HCT116 (cell line): ENCODE measurements at regions not wholly inside any gene's neighbourhood (a gene's known extent, or its start where the extent isn't known, plus 50 kb on each side); places are given as distances from the start of the nearest gene placed in this dataset.

Experiments used
- ATAC-seq: fragments of 200-7000 bp; cut with Tn5 transposase; 2 replicates; pipeline ENCODE4 v1.9.1; 2020; ENCODE audit warnings: mild to moderate bottlenecking, moderate library complexity
- BruUV-seq: library from RNA; stranded (reverse); fragments of 400-500 nt; replicated peaks from 2 replicates; lab custom pipeline; 2021; lab: Mats Ljungman, UMichigan
- CTCF ChIA-PET: fragments of 300-600 bp; sonication (Branson Sonifier 250); formaldehyde crosslinking; loops from one replicate; lab custom pipeline; 2021; ENCODE audit warnings: antibody characterized with exemption; lab: Charles Lee
- POLR2A ChIA-PET: fragments of 300-600, 350-600 bp; sonication (Branson Sonifier 250); formaldehyde crosslinking; loops from one replicate; lab custom pipeline; 2021; ENCODE audit warnings: antibody characterized with exemption; lab: Charles Lee
- RAD21 ChIA-PET, 2 experiments: fragments of 300-600 bp; sonication (Branson Sonifier 250); formaldehyde crosslinking; loops; one replicate each; lab custom pipeline; 2023; ENCODE audit warnings: low total read pairs in 2 of 2; ENCODE audit not compliant: uncharacterized antibody in 2 of 2, unreplicated experiment in 2 of 2, low non-redundant PET in 1 of 2; lab: Charles Lee
- DNase-seq: peaks from one replicate; pipeline ENCODE4 v3.0.0-alpha.2; 2010; ENCODE audit warnings: low read depth, low spot score
- H2AFZ ChIP-seq: fragments of 200-600 bp; shearing (Covaris generic), sonication (generic); 2 replicates; pipeline ENCODE4 v1.6.1; 2017; ENCODE audit warnings: low read depth, mixed run types, mixed read lengths, antibody characterized with exemption, low read length; ENCODE audit not compliant: poor library complexity, severe bottlenecking
- H3K27ac ChIP-seq: 2 replicates; pipeline ENCODE4 v1.5.1; 2012; ENCODE audit warnings: low read depth, low read length
- H3K27me3 ChIP-seq: fragments of 200-600 bp; sonication (generic); 2 replicates; pipeline ENCODE4 v1.6.1; 2016; ENCODE audit warnings: mixed run types, low read length, mixed read lengths; ENCODE audit not compliant: insufficient read depth
- H3K36me3 ChIP-seq, 2 experiments: fragments of 200-500 bp in 1 of 2; fragments of 200-600 bp in 1 of 2; sonication (Bioruptor generic) in 1 of 2; sonication (generic) in 1 of 2; 2 replicates each; pipeline versions ENCODE4 v1.5.1 to v1.6.1; 2014 to 2016; ENCODE audit warnings: low read length in 2 of 2, inconsistent platforms in 1 of 2, mixed read lengths in 1 of 2, mixed run types in 1 of 2; ENCODE audit not compliant: insufficient read depth in 2 of 2, control insufficient read depth in 1 of 2
- H3K4me1 ChIP-seq, 2 experiments: fragments of 200-600 bp in 1 of 2; sonication (generic) in 1 of 2; 2 replicates each; pipeline versions ENCODE4 v1.5.1 to v1.6.1; 2012 to 2017; ENCODE audit warnings: low read length in 2 of 2, inconsistent platforms in 1 of 2, mild to moderate bottlenecking in 1 of 2, mixed read lengths in 1 of 2, mixed run types in 1 of 2, moderate library complexity in 1 of 2; ENCODE audit not compliant: insufficient read depth in 2 of 2, control insufficient read depth in 1 of 2
- H3K4me2 ChIP-seq: fragments of 200-600 bp; sonication (generic); 2 replicates; pipeline ENCODE4 v1.6.1; 2017; ENCODE audit warnings: mixed run types, low read length, mixed read lengths
- H3K4me3 ChIP-seq, 2 experiments: fragments of 200-600 bp in 1 of 2; sonication (generic) in 1 of 2; replicated peaks in 1 of 2; 2 replicates each; pipeline ENCODE4 v1.5.1; 2011 to 2016; ENCODE audit warnings: low read length in 2 of 2, control low read depth in 1 of 2, low read depth in 1 of 2, mild to moderate bottlenecking in 1 of 2, mixed read lengths in 1 of 2, mixed run types in 1 of 2
- H3K79me2 ChIP-seq: fragments of 200-600 bp; sonication (generic); 2 replicates; pipeline ENCODE4 v1.6.1; 2017; ENCODE audit warnings: mild to moderate bottlenecking, mixed run types, low read length, moderate library complexity, mixed read lengths; ENCODE audit not compliant: insufficient read depth
- H3K9ac ChIP-seq: fragments of 200-600 bp; sonication (generic); 2 replicates; pipeline ENCODE4 v1.6.1; 2016; ENCODE audit warnings: low read length, mixed read lengths
- H3K9me2 ChIP-seq: fragments of 200-600 bp; sonication (generic), shearing (Covaris generic); 2 replicates; pipeline ENCODE4 v1.6.1; 2017; ENCODE audit warnings: mixed run types, mild to moderate bottlenecking, moderate library complexity; ENCODE audit not compliant: insufficient read depth
- H3K9me3 ChIP-seq, 2 experiments: fragments of 200-500 bp in 1 of 2; fragments of 200-600 bp in 1 of 2; sonication (Bioruptor generic) in 1 of 2; sonication (generic) in 1 of 2; 2 replicates each; pipeline ENCODE4 v1.6.1; 2014 to 2017; ENCODE audit warnings: low read length in 2 of 2, mixed read lengths in 2 of 2, inconsistent platforms in 1 of 2, low read depth in 1 of 2, mild to moderate bottlenecking in 1 of 2, mixed run types in 1 of 2, moderate library complexity in 1 of 2; ENCODE audit not compliant: control insufficient read depth in 1 of 2, insufficient read depth in 1 of 2
- H4K20me1 ChIP-seq: fragments of 200-600 bp; sonication (generic), shearing (Covaris generic); 2 replicates; pipeline ENCODE4 v1.6.1; 2017; ENCODE audit warnings: mixed run types, mild to moderate bottlenecking, moderate library complexity; ENCODE audit not compliant: insufficient read depth
- CBX3 ChIP-seq: IDR thresholded peaks from 2 replicates; pipeline ENCODE4 v1.6.1; 2012; ENCODE audit warnings: low read depth
- ELF1 ChIP-seq: IDR thresholded peaks from 2 replicates; pipeline ENCODE4 v1.6.1; 2012; ENCODE audit warnings: low read depth, borderline replicate concordance
- FOSL1 ChIP-seq: IDR thresholded peaks from 2 replicates; pipeline ENCODE4 v1.6.1; 2012; ENCODE audit warnings: low read depth
- JUND ChIP-seq: IDR thresholded peaks from 2 replicates; pipeline ENCODE4 v1.6.1; 2012
- MAX ChIP-seq: IDR thresholded peaks from 2 replicates; pipeline ENCODE4 v1.6.1; 2012
- POLR2A ChIP-seq: IDR thresholded peaks from 2 replicates; pipeline ENCODE4 v1.7.0; 2011; ENCODE audit warnings: borderline replicate concordance; ENCODE audit not compliant: insufficient read depth, insufficient read length; ENCODE audit errors: extremely low read depth
- RAD21 ChIP-seq: IDR thresholded peaks from 2 replicates; pipeline ENCODE4 v1.6.1; 2012; ENCODE audit warnings: low read depth, mild to moderate bottlenecking
- SRF ChIP-seq: IDR thresholded peaks from 2 replicates; pipeline ENCODE4 v1.6.1; 2012; ENCODE audit warnings: low read depth
- YY1 ChIP-seq: IDR thresholded peaks from 2 replicates; pipeline ENCODE4 v1.6.1; 2011; ENCODE audit warnings: low read length, low read depth, moderate library complexity, mild to moderate bottlenecking; ENCODE audit not compliant: insufficient replicate concordance; ENCODE audit errors: extremely low read depth
- ZBTB33 ChIP-seq: IDR thresholded peaks from 2 replicates; pipeline ENCODE4 v1.6.1; 2011; ENCODE audit warnings: mild to moderate bottlenecking, low read length, moderate library complexity; ENCODE audit not compliant: insufficient replicate concordance; ENCODE audit errors: extremely low read depth
- ZNF274 ChIP-seq: fragments of 200-500 bp; sonication (Bioruptor generic); IDR thresholded peaks from 2 replicates; pipeline ENCODE4 v1.6.1; 2014; ENCODE audit warnings: mild to moderate bottlenecking, low read depth, low read length, inconsistent platforms
- intact Hi-C: fragments of 100-400 bp; cut with micrococcal nuclease; formaldehyde crosslinking; loops from 2 replicates; pipeline ENCODE4 v1.10.0; 2022

DNA sequence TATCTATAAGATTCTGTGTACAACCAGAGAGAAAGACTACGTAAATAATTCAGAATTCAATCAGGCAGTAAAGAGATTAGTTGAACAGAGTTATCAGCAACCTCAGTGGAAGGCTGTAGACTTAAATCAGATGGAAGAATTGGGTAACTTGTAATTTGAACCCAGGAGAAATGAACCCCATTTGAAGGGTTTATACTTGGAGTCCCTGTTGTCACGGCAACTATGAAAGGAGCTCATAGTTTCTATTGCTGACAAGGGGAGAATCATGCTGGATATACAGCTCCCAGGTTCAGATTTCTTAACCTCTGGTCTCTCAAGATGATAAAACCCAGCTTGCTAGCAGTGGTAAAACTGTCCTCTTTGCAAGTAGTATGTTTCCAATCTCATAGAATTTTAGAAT lies 54.4 kb upstream of the BMP4 start:
- RAD21 ChIA-PET: interaction anchor here in 1 of 2 experiments (0.6 kb wide), 1 partner anchor 482 kb away, joined by 4 read pairs; no protein-coding TSS in a partner anchor
- no TSS peak for BruUV-seq
- ATAC-seq (no peak), DNase-seq (no peak)
- no peaks in the 10 kb centered on the region for H3K4me1 ChIP-seq
- TF ChIP-seq ZBTB33: no peak
- no peak for TF ChIP-seq SRF
- no peak for TF ChIP-seq ZNF274
- TF ChIP-seq ELF1: no peak
- no peak for TF ChIP-seq FOSL1
- TF ChIP-seq POLR2A: no peak
- no peak for TF ChIP-seq RAD21
- no peak for TF ChIP-seq CBX3
- TF ChIP-seq YY1: no peak
- no peak for TF ChIP-seq JUND
- TF ChIP-seq MAX: no peak
- H3K27me3 ChIP-seq: no peaks in the 10 kb centered on the region
- POLR2A ChIA-PET: no interaction called here
- H4K20me1 ChIP-seq: no peaks in the 10 kb centered on the region
- H3K36me3 ChIP-seq: no peaks in the 10 kb centered on the region
- no peak overlapping the region for H3K27ac ChIP-seq
- H3K4me2 ChIP-seq: no peak overlapping the region
- no peak overlapping the region for H2AFZ ChIP-seq
- H3K9ac ChIP-seq: no peak overlapping the region
- H3K4me3 ChIP-seq: no peak overlapping the region
- H3K9me3 ChIP-seq: no peaks in the 10 kb centered on the region
- intact Hi-C loops: no loop called here
- CTCF ChIA-PET: interaction anchor here (1.7 kb wide), 1 partner anchor 10 kb away, joined by 5 read pairs; no protein-coding TSS in a partner anchor
- peaks cover 4% of the 10 kb centered on the region; the same call in 1 of the 2 replicates for H3K9me2 ChIP-seq
- no peaks in the 10 kb centered on the region for H3K79me2 ChIP-seq
